SJSA1 (cell line): ENCODE measurements at regions not wholly inside any gene's neighbourhood (a gene's known extent, or its start where the extent isn't known, plus 50 kb on each side); places are given as distances from the start of the nearest gene placed in this dataset.

ENCODE experiments used
- DNase-seq, 2 experiments: peaks; one replicate each; pipeline ENCODE4 v3.0.0-alpha.2; 2015 to 2020; ENCODE audit warnings: low spot score in 2 of 2, low read depth in 1 of 2
- H3K27ac ChIP-seq: fragments of 250-450 bp; sonication (Bioruptor Pico); 2 replicates; pipeline ENCODE4 v1.5.1; 2020; ENCODE audit warnings: mild to moderate bottlenecking, moderate library complexity
- H3K27me3 ChIP-seq: fragments of 250-450 bp; sonication (Bioruptor Pico); replicated peaks from 2 replicates; pipeline ENCODE4 v1.5.1; 2020; ENCODE audit warnings: mild to moderate bottlenecking, moderate library complexity
- H3K36me3 ChIP-seq: fragments of 250-450 bp; sonication (Bioruptor Pico); 2 replicates; pipeline ENCODE4 v1.5.1; 2020; ENCODE audit warnings: mild to moderate bottlenecking
- H3K4me1 ChIP-seq: fragments of 250-450 bp; sonication (Bioruptor Pico); replicated peaks from 2 replicates; pipeline ENCODE4 v1.6.1; 2021; ENCODE audit warnings: mild to moderate bottlenecking
- H3K4me3 ChIP-seq: fragments of 250-450 bp; sonication (Bioruptor Pico); 2 replicates; pipeline ENCODE4 v1.5.1; 2020; ENCODE audit warnings: mild to moderate bottlenecking
- H3K9me3 ChIP-seq: fragments of 250-450 bp; sonication (Bioruptor Pico); replicated peaks from 2 replicates; pipeline ENCODE4 v1.5.1; 2020; ENCODE audit warnings: mild to moderate bottlenecking

GRCh38 chr13:64808704-64809103 is 2421.4 kb downstream of the PCDH9 start:
- H3K4me1 ChIP-seq = peaks cover 6% of the 10 kb centered on the region
- H3K4me3 ChIP-seq = no peak overlapping the region
- H3K9me3 ChIP-seq = no peaks in the 10 kb centered on the region
- no peak for DNase-seq
- no peak overlapping the region for H3K27ac ChIP-seq
- no peaks in the 10 kb centered on the region for H3K36me3 ChIP-seq
- no peaks in the 10 kb centered on the region for H3K27me3 ChIP-seq

DNA sequence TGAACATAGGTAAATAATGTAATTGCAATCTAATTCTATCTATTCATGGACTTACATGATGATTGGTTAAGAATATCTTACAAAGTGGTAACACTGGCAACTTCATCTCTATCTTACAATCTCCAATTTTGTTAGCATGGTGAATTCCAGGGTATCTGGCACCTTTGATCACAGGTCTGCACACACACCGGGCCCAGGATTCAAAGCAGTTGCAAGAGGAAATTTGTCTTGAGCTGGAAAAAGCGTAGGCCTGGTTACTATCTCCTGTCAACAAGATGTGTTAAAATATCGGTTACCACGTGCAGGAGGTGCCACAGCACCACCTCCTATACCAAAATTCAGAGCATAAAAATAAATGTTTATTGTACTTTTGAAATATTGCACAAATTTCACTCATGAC is 2428.4 kb downstream of the PCDH9 start:
- DNase-seq = no peak
- Histone ChIP-seq H3K27me3 (no peaks in the 10 kb centered on the region), H3K9me3 (no peaks in the 10 kb centered on the region), H3K36me3 (no peaks in the 10 kb centered on the region), H3K4me1 (no peaks in the 10 kb centered on the region), H3K4me3 (no peak overlapping the region), H3K27ac (no peak overlapping the region)

GRCh38 chr13:64798422-64798821 is 2431.7 kb downstream of the PCDH9 start:
- no peak for DNase-seq
- no peak overlapping the region for H3K27ac ChIP-seq
- no peaks in the 10 kb centered on the region for H3K9me3 ChIP-seq
- H3K27me3 ChIP-seq = no peaks in the 10 kb centered on the region
- no peak overlapping the region for H3K4me3 ChIP-seq
- no peaks in the 10 kb centered on the region for H3K36me3 ChIP-seq
- no peaks in the 10 kb centered on the region for H3K4me1 ChIP-seq

- Histone ChIP-seq H3K9me3 (no peaks in the 10 kb centered on the region), H3K27ac (no peak overlapping the region), H3K36me3 (no peaks in the 10 kb centered on the region), H3K4me1 (no peaks in the 10 kb centered on the region), H3K4me3 (no peak overlapping the region), H3K27me3 (no peaks in the 10 kb centered on the region)
- no peak for DNase-seq
Observed at GRCh38 chr13:64793592-64793991, 2436.5 kb downstream of the PCDH9 start.

DNA sequence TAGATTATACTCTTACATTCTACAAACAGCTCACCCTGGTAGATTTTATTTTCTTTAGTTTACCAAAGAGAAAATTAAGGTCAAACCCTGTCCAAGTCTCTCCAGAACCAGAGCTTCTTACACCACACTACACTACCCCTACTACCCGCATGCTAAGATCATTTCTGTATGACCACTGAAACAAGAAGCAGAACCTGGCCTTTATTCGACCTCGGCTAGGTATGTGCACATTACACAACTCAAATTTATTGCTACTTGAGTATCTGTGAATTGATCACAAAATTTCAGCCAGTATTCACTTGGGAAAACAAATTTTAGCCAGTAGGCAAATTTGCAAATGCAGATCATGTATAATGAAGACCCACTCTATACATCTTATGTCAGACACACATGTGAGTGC is 2437.0 kb downstream of the PCDH9 start:
- Histone ChIP-seq H3K27ac (no peak overlapping the region), H3K36me3 (no peaks in the 10 kb centered on the region), H3K27me3 (no peaks in the 10 kb centered on the region), H3K4me1 (no peaks in the 10 kb centered on the region), H3K4me3 (no peak overlapping the region), H3K9me3 (no peaks in the 10 kb centered on the region)
- no peak for DNase-seq

GRCh38 chr13:64791373-64791772 is 2438.8 kb downstream of the PCDH9 start:
- DNase-seq = no peak
- no peak overlapping the region for H3K4me3 ChIP-seq
- H3K36me3 ChIP-seq = no peaks in the 10 kb centered on the region
- no peaks in the 10 kb centered on the region for H3K9me3 ChIP-seq
- no peak overlapping the region for H3K27ac ChIP-seq
- H3K27me3 ChIP-seq = no peaks in the 10 kb centered on the region
- no peaks in the 10 kb centered on the region for H3K4me1 ChIP-seq

DNA sequence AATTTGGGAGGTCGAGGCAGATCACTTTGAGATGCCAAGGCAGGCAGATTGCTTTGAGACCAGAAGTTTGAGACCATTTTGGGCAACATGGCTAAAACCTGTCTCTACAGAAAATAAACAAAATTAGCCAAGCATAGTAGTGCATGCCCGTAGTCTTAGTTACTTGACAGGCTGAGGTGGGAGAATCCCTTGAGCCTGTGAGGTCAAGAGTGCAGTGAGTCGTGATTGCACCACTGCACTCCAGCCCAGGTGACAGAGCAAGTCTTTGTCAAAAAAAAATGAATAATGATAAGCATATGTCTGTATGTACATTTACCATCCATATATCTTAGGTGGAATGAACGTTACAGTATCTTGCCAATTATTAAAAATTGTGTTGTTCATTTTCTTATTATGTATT is 2447.7 kb downstream of the PCDH9 start:
- no peaks in the 10 kb centered on the region for H3K9me3 ChIP-seq
- no peak overlapping the region for H3K4me3 ChIP-seq
- peaks cover 6% of the 10 kb centered on the region; the same call in 1 of the 2 replicates for H3K4me1 ChIP-seq
- no peak overlapping the region for H3K27ac ChIP-seq
- DNase-seq = no peak
- H3K36me3 ChIP-seq = no peaks in the 10 kb centered on the region
- no peaks in the 10 kb centered on the region for H3K27me3 ChIP-seq

DNA sequence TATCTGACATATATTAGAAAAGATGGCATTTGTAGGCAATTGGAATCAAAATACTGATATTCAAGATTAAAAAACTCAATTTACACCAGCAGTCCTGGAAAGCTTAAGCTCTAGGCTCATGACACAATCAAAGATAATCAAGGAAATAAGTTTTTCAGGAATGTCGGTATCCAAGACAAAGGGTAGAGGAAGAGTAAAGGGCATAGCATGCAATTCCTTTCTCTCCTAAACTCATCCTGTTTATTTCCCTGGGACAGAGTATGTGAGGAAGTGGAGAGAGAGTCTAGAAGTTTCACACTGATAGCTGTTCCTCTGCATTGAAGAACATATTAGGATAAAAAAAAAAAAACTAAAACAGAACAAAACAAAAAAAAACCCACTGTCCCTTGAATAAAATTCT is 2452.1 kb downstream of the PCDH9 start:
- Histone ChIP-seq H3K36me3 (no peaks in the 10 kb centered on the region), H3K27me3 (no peaks in the 10 kb centered on the region), H3K4me3 (no peak overlapping the region), H3K9me3 (no peaks in the 10 kb centered on the region), H3K27ac (no peak overlapping the region), H3K4me1 (no peaks in the 10 kb centered on the region)
- DNase-seq = no peak

- no peaks in the 10 kb centered on the region for H3K9me3 ChIP-seq
- no peaks in the 10 kb centered on the region for H3K27me3 ChIP-seq
- no peaks in the 10 kb centered on the region for H3K4me1 ChIP-seq
- H3K36me3 ChIP-seq = no peaks in the 10 kb centered on the region
- DNase-seq = no peak
- no peak overlapping the region for H3K27ac ChIP-seq
- no peak overlapping the region for H3K4me3 ChIP-seq
Observed at GRCh38 chr13:64774915-64775314, 2455.2 kb downstream of the PCDH9 start.

GRCh38 chr13:64770743-64771142 is 2459.4 kb downstream of the PCDH9 start:
- no peaks in the 10 kb centered on the region for H3K4me1 ChIP-seq

GRCh38 chr13:64767054-64767453 is 2463.1 kb downstream of the PCDH9 start:
- H3K9me3 ChIP-seq = no peaks in the 10 kb centered on the region
- no peak overlapping the region for H3K27ac ChIP-seq
- H3K27me3 ChIP-seq = no peaks in the 10 kb centered on the region
- no peak overlapping the region for H3K4me3 ChIP-seq
- no peaks in the 10 kb centered on the region for H3K36me3 ChIP-seq
- no peak for DNase-seq
- no peaks in the 10 kb centered on the region for H3K4me1 ChIP-seq

More at GRCh38 chr13:64770743-64771142, 2459.4 kb downstream of the PCDH9 start:
- no peak overlapping the region for H3K27ac ChIP-seq
- no peak overlapping the region for H3K4me3 ChIP-seq
- no peaks in the 10 kb centered on the region for H3K36me3 ChIP-seq
- DNase-seq = no peak
- H3K9me3 ChIP-seq = no peaks in the 10 kb centered on the region
- H3K27me3 ChIP-seq = no peaks in the 10 kb centered on the region

GRCh38 chr13:64765636-64766035 is 2464.5 kb downstream of the PCDH9 start:
- Histone ChIP-seq H3K4me3 (no peak overlapping the region), H3K27ac (no peak overlapping the region), H3K9me3 (no peaks in the 10 kb centered on the region), H3K4me1 (no peaks in the 10 kb centered on the region), H3K36me3 (no peaks in the 10 kb centered on the region), H3K27me3 (no peaks in the 10 kb centered on the region)
- DNase-seq = no peak

DNA sequence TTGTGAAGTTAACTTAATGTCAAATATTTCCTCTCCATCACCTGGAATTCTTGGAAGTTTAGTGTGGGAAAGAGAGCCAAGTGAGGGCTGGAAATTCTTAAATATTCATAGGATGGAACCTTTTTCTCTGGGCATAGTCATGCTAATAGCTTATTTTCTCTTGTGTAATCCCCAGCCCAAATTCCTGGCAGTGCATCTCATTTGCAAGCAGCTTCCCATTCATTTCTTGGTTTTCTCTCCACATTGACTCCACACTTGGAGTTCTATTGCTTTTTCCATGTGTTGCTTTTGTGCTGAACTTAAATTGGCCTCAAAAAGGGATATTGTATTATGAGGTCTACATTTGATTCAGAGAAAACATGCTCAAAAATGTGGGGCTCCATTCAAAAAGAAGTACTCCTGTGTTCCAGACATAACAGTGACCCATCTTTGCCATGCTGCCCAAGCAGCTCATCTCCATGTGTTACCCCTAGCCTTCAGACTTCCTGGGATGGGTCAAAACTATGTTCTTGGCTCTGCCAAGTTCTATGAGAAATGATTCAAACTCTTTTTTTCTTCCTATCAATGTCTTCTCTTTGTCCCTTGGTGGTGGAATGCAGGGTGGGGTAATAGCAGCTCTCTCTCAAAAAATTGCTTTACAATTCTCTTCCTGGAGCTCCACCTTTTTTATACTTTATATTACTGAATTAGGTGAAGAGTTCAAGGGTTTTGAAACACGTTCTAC is 2471.5 kb downstream of the PCDH9 start:
- Histone ChIP-seq H3K36me3 (no peaks in the 10 kb centered on the region), H3K27ac (no peak overlapping the region)
- no peak for DNase-seq

GRCh38 chr13:64756621-64757020 is 2473.5 kb downstream of the PCDH9 start:
- H3K36me3 ChIP-seq = no peaks in the 10 kb centered on the region
- no peak overlapping the region for H3K27ac ChIP-seq
- no peak overlapping the region for H3K4me3 ChIP-seq
- DNase-seq = no peak
- H3K27me3 ChIP-seq = no peaks in the 10 kb centered on the region
- no peaks in the 10 kb centered on the region for H3K9me3 ChIP-seq
- H3K4me1 ChIP-seq = no peaks in the 10 kb centered on the region

More for the DNA sequence above, 2471.5 kb downstream of the PCDH9 start:
- no peak overlapping the region for H3K4me3 ChIP-seq
- no peaks in the 10 kb centered on the region for H3K27me3 ChIP-seq
- H3K9me3 ChIP-seq = no peaks in the 10 kb centered on the region
- H3K4me1 ChIP-seq = no peaks in the 10 kb centered on the region

GRCh38 chr13:64755961-64756360 is 2474.2 kb downstream of the PCDH9 start:
- Histone ChIP-seq H3K9me3 (no peaks in the 10 kb centered on the region), H3K4me3 (no peak overlapping the region), H3K27ac (no peak overlapping the region), H3K4me1 (no peaks in the 10 kb centered on the region), H3K27me3 (no peaks in the 10 kb centered on the region), H3K36me3 (no peaks in the 10 kb centered on the region)
- no peak for DNase-seq
